MM.1S (cell line): ENCODE measurements at regions not wholly inside any gene's neighbourhood (a gene's known extent, or its start where the extent isn't known, plus 50 kb on each side); places are given as distances from the start of the nearest gene placed in this dataset.

Experiments
- EZH2 ChIP-seq: fragments of 300-600 bp; sonication (generic); optimal IDR thresholded peaks from 2 replicates; pipeline ENCODE3; 2017; ENCODE audit warnings: low read depth, mild to moderate bottlenecking, antibody characterized with exemption, low read length, mixed read lengths
- EZH2phosphoT487 ChIP-seq: fragments of 300-600 bp; sonication (generic); IDR thresholded peaks from 2 replicates; pipeline ENCODE4 v1.6.1; 2018; ENCODE audit warnings: antibody characterized with exemption, low read length
- TF ChIP-seq, protein P1 (sequence below): fragments of 300-600 bp; sonication (generic); IDR thresholded peaks from 2 replicates; pipeline ENCODE4 v1.5.1; 2016; ENCODE audit warnings: antibody characterized with exemption, low read length, mixed read lengths

DNA sequence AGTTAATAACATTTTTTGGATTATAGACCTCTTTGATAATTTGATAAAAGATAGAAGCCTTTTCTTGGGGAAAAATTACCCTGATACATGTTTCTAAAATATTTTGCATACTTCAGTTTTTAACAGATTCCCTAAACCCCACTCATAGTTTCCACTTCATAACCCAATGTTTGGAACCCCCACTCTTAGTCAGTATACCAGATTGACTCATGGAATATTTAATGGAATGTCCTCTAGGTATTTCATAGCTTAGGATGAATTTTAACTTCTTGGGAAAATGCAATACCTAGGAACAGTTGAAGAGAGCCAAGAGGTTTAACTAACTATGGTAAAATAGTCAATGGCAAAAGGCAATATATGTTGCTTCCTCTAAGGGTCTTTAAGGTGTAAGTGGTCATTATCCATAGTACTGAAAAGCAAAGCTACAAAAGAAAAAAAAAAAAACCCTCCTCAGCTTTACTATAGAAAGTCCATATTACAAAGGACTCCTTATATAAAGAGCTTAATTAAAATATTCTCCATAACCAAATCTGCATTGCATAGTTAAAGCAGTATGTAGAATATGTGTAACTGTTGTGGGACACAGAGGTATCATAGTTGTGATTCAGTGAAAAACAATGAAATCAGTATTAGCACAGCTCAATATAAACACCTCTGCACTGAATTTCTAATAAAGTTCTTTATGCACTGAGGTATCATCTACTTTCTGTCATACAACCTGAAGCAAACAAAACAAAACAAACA, 159.9 kb downstream of the PCDH7 start:
- TF ChIP-seq, protein P1, sequence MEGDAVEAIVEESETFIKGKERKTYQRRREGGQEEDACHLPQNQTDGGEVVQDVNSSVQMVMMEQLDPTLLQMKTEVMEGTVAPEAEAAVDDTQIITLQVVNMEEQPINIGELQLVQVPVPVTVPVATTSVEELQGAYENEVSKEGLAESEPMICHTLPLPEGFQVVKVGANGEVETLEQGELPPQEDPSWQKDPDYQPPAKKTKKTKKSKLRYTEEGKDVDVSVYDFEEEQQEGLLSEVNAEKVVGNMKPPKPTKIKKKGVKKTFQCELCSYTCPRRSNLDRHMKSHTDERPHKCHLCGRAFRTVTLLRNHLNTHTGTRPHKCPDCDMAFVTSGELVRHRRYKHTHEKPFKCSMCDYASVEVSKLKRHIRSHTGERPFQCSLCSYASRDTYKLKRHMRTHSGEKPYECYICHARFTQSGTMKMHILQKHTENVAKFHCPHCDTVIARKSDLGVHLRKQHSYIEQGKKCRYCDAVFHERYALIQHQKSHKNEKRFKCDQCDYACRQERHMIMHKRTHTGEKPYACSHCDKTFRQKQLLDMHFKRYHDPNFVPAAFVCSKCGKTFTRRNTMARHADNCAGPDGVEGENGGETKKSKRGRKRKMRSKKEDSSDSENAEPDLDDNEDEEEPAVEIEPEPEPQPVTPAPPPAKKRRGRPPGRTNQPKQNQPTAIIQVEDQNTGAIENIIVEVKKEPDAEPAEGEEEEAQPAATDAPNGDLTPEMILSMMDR, result no peak
- no peak for TF ChIP-seq EZH2
- TF ChIP-seq EZH2phosphoT487, result no peak
